Liver (tissue), 3 donors: ENCODE measurements at regions not wholly inside any gene's neighbourhood (a gene's known extent, or its start where the extent isn't known, plus 50 kb on each side); places are given as distances from the start of the nearest gene placed in this dataset.

ENCODE experiments used
- HNF4G ChIP-seq: IDR thresholded peaks from 2 replicates; pipeline ENCODE4 v1.6.1; 2016; ENCODE audit warnings: antibody characterized with exemption
- RAD21 ChIP-seq, 2 donors: IDR thresholded peaks; 2 replicates each; pipeline ENCODE4 v1.6.1; 2016; ENCODE audit warnings: antibody characterized with exemption in 2 of 2, mild to moderate bottlenecking in 2 of 2
- TF ChIP-seq, protein P1 (sequence below): fragments of 150-350 bp; IDR thresholded peaks from 2 replicates; pipeline ENCODE4 v1.5.1; 2017; ENCODE audit warnings: improper control_type of control experiment, low read depth, low read length; ENCODE audit not compliant: missing input control
- TF ChIP-seq, protein P2 (sequence below): IDR thresholded peaks from 2 replicates; pipeline ENCODE4 v1.6.1; 2016; ENCODE audit warnings: antibody characterized with exemption
- TF ChIP-seq, protein P3 (sequence below): IDR thresholded peaks from 2 replicates; pipeline ENCODE4 v1.6.1; 2016; ENCODE audit warnings: antibody characterized with exemption
- TF ChIP-seq, protein P4 (sequence below): IDR thresholded peaks from 2 replicates; pipeline ENCODE4 v1.6.1; 2016; ENCODE audit warnings: antibody characterized with exemption, mild to moderate bottlenecking
- donor health status: healthy.
- donor health status: healthy.

DNA sequence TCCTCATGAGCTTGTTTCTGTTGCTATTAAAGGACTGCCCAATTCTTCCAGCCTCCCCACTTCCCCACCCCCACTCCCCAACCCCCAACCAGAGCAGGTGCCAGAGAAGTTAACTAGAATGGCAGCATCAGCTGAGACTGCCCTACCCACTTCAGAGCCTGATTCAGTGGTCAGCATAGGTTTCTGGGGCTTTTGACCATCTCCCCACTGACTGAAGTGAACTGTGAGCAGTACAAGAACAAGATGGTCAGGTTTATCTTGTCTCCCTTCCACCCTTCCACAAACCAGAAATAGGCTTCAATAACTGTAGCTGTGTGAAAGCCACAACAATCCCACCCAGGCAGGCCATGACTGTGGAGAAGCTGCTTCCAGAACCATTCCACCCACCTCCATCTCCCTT, 289.4 kb upstream of the SLC24A2 start:
- TF ChIP-seq, protein P1, sequence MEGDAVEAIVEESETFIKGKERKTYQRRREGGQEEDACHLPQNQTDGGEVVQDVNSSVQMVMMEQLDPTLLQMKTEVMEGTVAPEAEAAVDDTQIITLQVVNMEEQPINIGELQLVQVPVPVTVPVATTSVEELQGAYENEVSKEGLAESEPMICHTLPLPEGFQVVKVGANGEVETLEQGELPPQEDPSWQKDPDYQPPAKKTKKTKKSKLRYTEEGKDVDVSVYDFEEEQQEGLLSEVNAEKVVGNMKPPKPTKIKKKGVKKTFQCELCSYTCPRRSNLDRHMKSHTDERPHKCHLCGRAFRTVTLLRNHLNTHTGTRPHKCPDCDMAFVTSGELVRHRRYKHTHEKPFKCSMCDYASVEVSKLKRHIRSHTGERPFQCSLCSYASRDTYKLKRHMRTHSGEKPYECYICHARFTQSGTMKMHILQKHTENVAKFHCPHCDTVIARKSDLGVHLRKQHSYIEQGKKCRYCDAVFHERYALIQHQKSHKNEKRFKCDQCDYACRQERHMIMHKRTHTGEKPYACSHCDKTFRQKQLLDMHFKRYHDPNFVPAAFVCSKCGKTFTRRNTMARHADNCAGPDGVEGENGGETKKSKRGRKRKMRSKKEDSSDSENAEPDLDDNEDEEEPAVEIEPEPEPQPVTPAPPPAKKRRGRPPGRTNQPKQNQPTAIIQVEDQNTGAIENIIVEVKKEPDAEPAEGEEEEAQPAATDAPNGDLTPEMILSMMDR: no peak
- TF ChIP-seq, protein P2, sequence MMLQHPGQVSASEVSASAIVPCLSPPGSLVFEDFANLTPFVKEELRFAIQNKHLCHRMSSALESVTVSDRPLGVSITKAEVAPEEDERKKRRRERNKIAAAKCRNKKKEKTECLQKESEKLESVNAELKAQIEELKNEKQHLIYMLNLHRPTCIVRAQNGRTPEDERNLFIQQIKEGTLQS: no peak
- TF ChIP-seq, protein P3, sequence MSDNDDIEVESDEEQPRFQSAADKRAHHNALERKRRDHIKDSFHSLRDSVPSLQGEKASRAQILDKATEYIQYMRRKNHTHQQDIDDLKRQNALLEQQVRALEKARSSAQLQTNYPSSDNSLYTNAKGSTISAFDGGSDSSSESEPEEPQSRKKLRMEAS: no peak
- TF ChIP-seq, protein P4, sequence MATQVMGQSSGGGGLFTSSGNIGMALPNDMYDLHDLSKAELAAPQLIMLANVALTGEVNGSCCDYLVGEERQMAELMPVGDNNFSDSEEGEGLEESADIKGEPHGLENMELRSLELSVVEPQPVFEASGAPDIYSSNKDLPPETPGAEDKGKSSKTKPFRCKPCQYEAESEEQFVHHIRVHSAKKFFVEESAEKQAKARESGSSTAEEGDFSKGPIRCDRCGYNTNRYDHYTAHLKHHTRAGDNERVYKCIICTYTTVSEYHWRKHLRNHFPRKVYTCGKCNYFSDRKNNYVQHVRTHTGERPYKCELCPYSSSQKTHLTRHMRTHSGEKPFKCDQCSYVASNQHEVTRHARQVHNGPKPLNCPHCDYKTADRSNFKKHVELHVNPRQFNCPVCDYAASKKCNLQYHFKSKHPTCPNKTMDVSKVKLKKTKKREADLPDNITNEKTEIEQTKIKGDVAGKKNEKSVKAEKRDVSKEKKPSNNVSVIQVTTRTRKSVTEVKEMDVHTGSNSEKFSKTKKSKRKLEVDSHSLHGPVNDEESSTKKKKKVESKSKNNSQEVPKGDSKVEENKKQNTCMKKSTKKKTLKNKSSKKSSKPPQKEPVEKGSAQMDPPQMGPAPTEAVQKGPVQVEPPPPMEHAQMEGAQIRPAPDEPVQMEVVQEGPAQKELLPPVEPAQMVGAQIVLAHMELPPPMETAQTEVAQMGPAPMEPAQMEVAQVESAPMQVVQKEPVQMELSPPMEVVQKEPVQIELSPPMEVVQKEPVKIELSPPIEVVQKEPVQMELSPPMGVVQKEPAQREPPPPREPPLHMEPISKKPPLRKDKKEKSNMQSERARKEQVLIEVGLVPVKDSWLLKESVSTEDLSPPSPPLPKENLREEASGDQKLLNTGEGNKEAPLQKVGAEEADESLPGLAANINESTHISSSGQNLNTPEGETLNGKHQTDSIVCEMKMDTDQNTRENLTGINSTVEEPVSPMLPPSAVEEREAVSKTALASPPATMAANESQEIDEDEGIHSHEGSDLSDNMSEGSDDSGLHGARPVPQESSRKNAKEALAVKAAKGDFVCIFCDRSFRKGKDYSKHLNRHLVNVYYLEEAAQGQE: no peak
- TF ChIP-seq HNF4G: no peak
- TF ChIP-seq RAD21 (IDR thresholded peaks at IDR 0.05): no peak
